ENCODE measurements at regions not wholly inside any gene's neighbourhood (a gene's known extent, or its start where the extent isn't known, plus 50 kb on each side); places are given as distances from the start of the nearest gene placed in this dataset.

DNA sequence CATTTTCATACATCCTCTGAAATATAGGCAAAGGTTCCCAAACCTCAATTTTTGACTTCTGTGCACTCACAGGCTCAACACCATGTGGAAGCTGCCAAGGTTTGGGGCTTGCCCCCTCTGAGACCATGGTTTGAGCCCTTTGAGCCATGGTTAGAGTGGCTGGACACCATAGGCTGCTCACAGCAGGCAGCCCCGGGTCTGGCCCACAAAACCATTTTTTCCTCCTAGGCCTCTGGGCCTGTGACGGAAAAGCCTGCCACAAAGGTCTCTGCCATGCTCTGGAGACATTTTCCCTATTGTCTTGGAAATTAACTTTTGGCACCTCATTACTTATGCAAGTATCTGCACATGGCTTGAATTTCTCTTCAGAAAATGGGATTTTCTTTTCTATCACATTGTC is 1113.2 kb upstream of the ATXN7L3B start:
- no peak for TF ChIP-seq EZH2 (IDR thresholded peaks at IDR 0.05; ENCODE audit: insufficient read depth, poor library complexity, severe bottlenecking)
- TF ChIP-seq EZH2phosphoT487 (IDR thresholded peaks at IDR 0.05; ENCODE audit: insufficient read depth, low read depth): no peak

Data from GM23248 (cell line).